Upper lobe of left lung (tissue), 4 donors: ENCODE measurements at regions not wholly inside any gene's neighbourhood (a gene's known extent, or its start where the extent isn't known, plus 50 kb on each side); places are given as distances from the start of the nearest gene placed in this dataset.

Experiments used
- EP300 ChIP-seq, 4 donors: sonication (generic); formaldehyde crosslinking; IDR thresholded peaks; one replicate each; pipeline ENCODE4 v1.5.1; 2017; ENCODE audit warnings: antibody characterized with exemption in 4 of 4, control low read depth in 2 of 4
- POLR2A ChIP-seq, 4 donors: fragments of 450-650 bp; IDR thresholded peaks; one replicate each; pipeline ENCODE4 v1.5.1; 2016 to 2017; ENCODE audit warnings: antibody characterized with exemption in 4 of 4, mild to moderate bottlenecking in 2 of 4
- TF ChIP-seq, protein P1 (sequence below), 6 experiments: fragments of 450-650 bp in 4 of 6; fragments of 200-600 bp in 2 of 6; sonication (generic) in 2 of 6; IDR thresholded peaks; one replicate each; pipeline ENCODE4 v1.5.1; 2016 to 2019; ENCODE audit warnings: antibody characterized with exemption in 6 of 6

DNA sequence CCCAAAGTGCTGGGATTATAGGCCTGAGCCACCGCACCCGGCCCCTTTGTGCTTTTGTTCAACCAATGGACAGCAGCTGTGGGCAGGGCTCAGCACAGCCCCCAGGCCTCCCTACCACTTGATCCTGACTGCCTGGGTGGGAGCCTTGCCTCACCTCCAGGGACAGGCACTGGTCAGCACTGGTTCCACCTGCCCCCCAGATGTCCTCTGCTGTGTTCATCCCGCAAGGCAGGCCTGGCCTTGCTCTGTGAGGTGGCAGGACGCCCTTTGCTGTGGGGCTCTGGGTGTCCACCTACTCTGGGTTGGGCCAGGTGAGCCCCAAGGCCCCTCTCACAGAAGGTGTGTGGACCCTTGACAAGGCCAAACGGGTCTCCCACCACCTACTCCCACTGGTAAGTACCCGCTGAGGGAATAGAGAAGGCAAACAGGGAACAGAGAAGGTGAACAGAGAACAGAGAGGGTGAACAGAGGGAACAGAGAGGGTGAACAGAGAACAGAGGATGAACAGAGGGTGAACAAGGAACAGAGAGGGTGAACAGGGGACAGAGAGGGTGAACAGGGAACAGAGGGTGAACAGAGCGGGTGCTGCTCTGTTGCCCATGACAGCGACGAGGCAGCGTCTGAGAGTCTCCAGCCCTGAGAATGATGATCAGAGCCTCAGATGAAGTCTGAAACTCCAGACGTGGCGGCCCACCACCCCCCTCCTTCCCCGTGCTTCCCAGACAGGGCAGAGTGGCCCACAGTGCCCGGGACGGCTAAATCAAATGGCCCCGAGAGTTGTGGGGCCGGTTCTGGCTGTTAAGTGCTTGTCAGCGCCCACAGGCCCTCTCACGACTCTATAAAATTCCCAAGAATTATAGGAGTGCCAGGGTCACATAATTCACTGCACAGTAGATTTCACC is 55.0 kb upstream of the NKX1-1 start:
- TF ChIP-seq, protein P1, sequence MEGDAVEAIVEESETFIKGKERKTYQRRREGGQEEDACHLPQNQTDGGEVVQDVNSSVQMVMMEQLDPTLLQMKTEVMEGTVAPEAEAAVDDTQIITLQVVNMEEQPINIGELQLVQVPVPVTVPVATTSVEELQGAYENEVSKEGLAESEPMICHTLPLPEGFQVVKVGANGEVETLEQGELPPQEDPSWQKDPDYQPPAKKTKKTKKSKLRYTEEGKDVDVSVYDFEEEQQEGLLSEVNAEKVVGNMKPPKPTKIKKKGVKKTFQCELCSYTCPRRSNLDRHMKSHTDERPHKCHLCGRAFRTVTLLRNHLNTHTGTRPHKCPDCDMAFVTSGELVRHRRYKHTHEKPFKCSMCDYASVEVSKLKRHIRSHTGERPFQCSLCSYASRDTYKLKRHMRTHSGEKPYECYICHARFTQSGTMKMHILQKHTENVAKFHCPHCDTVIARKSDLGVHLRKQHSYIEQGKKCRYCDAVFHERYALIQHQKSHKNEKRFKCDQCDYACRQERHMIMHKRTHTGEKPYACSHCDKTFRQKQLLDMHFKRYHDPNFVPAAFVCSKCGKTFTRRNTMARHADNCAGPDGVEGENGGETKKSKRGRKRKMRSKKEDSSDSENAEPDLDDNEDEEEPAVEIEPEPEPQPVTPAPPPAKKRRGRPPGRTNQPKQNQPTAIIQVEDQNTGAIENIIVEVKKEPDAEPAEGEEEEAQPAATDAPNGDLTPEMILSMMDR (IDR thresholded peaks at IDR 0.05): no peak
- TF ChIP-seq EP300 (IDR thresholded peaks at IDR 0.05): no peak
- no peak for TF ChIP-seq POLR2A (IDR thresholded peaks at IDR 0.05)
